Caco-2 (cell line): ENCODE measurements at regions not wholly inside any gene's neighbourhood (a gene's known extent, or its start where the extent isn't known, plus 50 kb on each side); places are given as distances from the start of the nearest gene placed in this dataset.

Experiments used
- BruUV-seq: library from RNA; stranded (reverse); fragments of 400-500 nt; replicated peaks from 2 replicates; lab custom pipeline; 2021; lab: Mats Ljungman, UMichigan
- CTCF ChIA-PET: fragments of 300-600 bp; sonication (Branson Sonifier 250); formaldehyde crosslinking; loops from one replicate; lab custom pipeline; 2022; ENCODE audit warnings: antibody characterized with exemption; lab: Charles Lee
- POLR2A ChIA-PET: fragments of 300-600 bp; sonication (Branson Sonifier 250); formaldehyde crosslinking; loops from one replicate; lab custom pipeline; 2022; ENCODE audit warnings: antibody characterized with exemption; lab: Charles Lee
- DNase-seq, 2 experiments: peaks; one replicate each; pipeline versions ENCODE4 v3.0.0 to v3.0.0-alpha.2; 2020 to 2022
- H3K27me3 ChIP-seq: replicated peaks from 2 replicates; pipeline ENCODE4 v1.6.0; 2011; ENCODE audit warnings: low read length; ENCODE audit not compliant: control insufficient read depth, insufficient read depth
- H3K36me3 ChIP-seq: 2 replicates; pipeline ENCODE4 v1.5.1; 2011; ENCODE audit warnings: low read length; ENCODE audit not compliant: control insufficient read depth, insufficient read depth
- H3K4me1 ChIP-seq: fragments of 250-450 bp; sonication (Bioruptor Pico); 2 replicates; pipeline ENCODE4 v1.5.1; 2020; ENCODE audit warnings: mild to moderate bottlenecking
- H3K4me3 ChIP-seq: 2 replicates; pipeline ENCODE4 v1.5.1; 2011; ENCODE audit warnings: low read depth, mild to moderate bottlenecking, control low read depth, low read length
- H3K9me3 ChIP-seq: fragments of 250-450 bp; sonication (Bioruptor Pico); 2 replicates; pipeline ENCODE4 v1.5.1; 2020; ENCODE audit warnings: mild to moderate bottlenecking, moderate library complexity
- H3K27ac Mint-ChIP-seq: one replicate; pipeline ENCODE4 v1.8.0; 2022; ENCODE audit warnings: mixed read lengths; ENCODE audit not compliant: unreplicated experiment
- H3K27me3 Mint-ChIP-seq: one replicate; pipeline ENCODE4 v1.8.0; 2022; ENCODE audit warnings: mixed read lengths; ENCODE audit not compliant: insufficient read depth, unreplicated experiment
- H3K36me3 Mint-ChIP-seq: one replicate; pipeline ENCODE4 v1.8.0; 2022; ENCODE audit warnings: mild to moderate bottlenecking, mixed read lengths; ENCODE audit not compliant: insufficient read depth, unreplicated experiment
- H3K4me1 Mint-ChIP-seq: one replicate; pipeline ENCODE4 v1.8.0; 2022; ENCODE audit warnings: low read depth, mixed read lengths; ENCODE audit not compliant: unreplicated experiment
- H3K4me3 Mint-ChIP-seq: one replicate; pipeline ENCODE4 v1.8.0; 2022; ENCODE audit warnings: mild to moderate bottlenecking, moderate library complexity, mixed read lengths; ENCODE audit not compliant: unreplicated experiment
- H3K9me3 Mint-ChIP-seq: one replicate; pipeline ENCODE4 v1.8.0; 2022; ENCODE audit warnings: mixed read lengths; ENCODE audit not compliant: unreplicated experiment
- intact Hi-C: fragments of 100-400 bp; cut with micrococcal nuclease; formaldehyde crosslinking; loops from one replicate; pipeline ENCODE4 v1.10.0; 2022; ENCODE audit not compliant: unreplicated experiment
- TF ChIP-seq, protein P1 (sequence below), 2 experiments: fragments of 200-600 bp in 1 of 2; IDR thresholded peaks; 1 replicate in 1 of 2; 2 replicates in 1 of 2; pipeline versions ENCODE4 v1.5.1 to v1.8.0; 2011 to 2022; ENCODE audit warnings: antibody characterized with exemption in 1 of 2, control low read depth in 1 of 2, inconsistent platforms in 1 of 2, low read depth in 1 of 2, low read length in 1 of 2, mild to moderate bottlenecking in 1 of 2, moderate library complexity in 1 of 2; ENCODE audit not compliant: insufficient read depth in 1 of 2, severe bottlenecking in 1 of 2, unreplicated experiment in 1 of 2

DNA sequence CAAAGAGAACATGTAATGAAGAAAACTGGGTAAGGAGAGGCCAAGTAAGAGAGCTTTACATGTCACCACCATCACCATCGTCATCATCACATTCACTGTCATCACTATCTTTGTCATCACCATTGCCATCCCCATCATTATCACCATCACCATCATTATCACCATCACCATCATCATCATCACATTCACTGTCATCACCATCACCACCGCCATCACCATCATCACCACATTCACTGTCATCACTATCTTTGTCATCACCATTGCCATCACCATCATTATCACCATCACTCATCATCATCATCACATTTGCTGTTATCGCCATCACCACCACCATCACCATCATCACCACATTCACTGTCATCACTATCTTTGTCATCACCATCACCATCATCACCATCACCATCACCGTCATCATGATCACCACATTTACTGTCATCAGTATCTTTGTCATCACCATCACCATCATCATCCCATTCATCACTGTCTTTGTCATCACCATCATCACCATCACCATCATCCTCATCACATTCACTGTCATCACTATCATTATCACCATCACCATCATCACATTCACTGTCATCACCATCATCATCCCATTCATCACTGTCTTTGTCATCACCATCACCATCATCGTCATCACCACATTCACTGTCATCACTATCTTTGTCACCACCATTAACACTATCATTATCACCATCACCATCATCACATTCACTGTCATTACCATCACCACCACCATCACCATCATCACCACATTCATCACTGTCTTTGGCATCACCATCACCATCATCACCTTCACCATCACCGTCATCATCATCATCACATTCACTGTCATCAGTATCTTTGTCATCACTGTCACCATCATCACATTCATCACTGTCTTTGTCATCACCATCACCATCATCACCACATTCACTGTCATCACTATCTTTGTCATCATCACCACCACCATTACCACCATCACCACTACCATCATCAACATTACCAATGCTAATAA is 172.3 kb downstream of the ERMARD start:
- TF ChIP-seq, protein P1, sequence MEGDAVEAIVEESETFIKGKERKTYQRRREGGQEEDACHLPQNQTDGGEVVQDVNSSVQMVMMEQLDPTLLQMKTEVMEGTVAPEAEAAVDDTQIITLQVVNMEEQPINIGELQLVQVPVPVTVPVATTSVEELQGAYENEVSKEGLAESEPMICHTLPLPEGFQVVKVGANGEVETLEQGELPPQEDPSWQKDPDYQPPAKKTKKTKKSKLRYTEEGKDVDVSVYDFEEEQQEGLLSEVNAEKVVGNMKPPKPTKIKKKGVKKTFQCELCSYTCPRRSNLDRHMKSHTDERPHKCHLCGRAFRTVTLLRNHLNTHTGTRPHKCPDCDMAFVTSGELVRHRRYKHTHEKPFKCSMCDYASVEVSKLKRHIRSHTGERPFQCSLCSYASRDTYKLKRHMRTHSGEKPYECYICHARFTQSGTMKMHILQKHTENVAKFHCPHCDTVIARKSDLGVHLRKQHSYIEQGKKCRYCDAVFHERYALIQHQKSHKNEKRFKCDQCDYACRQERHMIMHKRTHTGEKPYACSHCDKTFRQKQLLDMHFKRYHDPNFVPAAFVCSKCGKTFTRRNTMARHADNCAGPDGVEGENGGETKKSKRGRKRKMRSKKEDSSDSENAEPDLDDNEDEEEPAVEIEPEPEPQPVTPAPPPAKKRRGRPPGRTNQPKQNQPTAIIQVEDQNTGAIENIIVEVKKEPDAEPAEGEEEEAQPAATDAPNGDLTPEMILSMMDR (IDR thresholded peaks at IDR 0.05; ENCODE audit: insufficient read depth in 1 of 2, low read depth in 1 of 2, low read length in 1 of 2, severe bottlenecking in 1 of 2, unreplicated experiment in 1 of 2) = no peak
- Histone ChIP-seq H3K27me3 (no peaks in the 10 kb centered on the region), H3K4me3 (no peak overlapping the region), H3K36me3 (no peaks in the 10 kb centered on the region), H3K9me3 (no peaks in the 10 kb centered on the region), H3K4me1 (no peaks in the 10 kb centered on the region)
- intact Hi-C loops = no loop called here
- DNase-seq = no peak
- Mint-ChIP-seq H3K27me3 (no peaks in the 10 kb centered on the region), H3K27ac (no peak overlapping the region), H3K4me1 (no peaks in the 10 kb centered on the region), H3K36me3 (no peaks in the 10 kb centered on the region), H3K4me3 (no peak overlapping the region), H3K9me3 (peaks cover 12% of the 10 kb centered on the region)
- ChIA-PET POLR2A (no interaction called here), CTCF (no interaction called here)
- BruUV-seq = no TSS peak

DNA sequence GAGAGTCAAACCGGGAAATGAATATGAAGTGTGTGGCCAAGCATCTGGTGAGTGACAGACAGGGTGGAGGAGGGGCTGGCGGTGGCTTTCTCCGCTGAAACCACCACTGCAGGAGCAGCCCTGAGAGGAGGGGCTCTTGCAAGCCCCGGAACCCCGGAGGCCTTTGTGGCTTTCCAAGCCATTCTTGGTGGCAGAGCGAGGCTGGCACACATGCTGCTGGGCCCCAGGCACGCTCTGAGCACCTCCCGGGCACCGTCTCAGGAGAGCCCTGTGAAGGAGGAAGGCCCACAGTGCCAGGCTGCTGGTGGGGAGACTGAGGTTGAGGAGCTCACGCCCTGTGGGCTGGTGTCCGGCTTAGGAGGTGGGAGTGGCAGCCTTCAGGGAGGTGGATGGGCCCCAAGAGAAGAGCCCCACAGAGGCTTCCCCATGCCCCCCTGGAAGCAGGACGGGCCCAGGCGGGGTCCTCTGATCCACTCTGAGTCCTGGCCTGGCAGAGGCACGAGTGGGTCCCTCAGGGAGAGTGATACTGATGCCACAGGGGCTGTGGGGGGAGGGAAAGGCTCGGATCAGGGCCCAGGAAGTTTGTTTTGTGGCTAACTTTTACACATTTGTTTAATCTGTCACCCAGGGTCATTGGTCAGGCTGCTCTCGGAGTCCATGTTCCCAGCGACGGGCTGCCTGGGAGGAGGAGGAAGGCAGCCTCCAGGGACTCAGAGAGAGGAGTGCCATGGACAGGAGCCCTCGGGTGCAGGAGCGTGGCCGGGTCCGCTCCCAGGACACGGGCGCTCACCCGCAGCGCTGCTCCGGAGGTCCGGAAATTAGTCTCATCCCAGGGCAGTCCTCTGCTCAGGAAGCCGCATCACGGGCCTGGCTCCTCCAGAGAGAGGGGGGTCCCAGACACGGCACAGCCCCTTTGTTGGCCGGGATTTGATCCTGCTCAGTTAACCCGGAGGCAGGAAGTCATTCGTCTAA is 170.7 kb downstream of the ERMARD start:
- no TSS peak for BruUV-seq
- H3K9me3 Mint-ChIP-seq = peaks cover 9% of the 10 kb centered on the region
- no peaks in the 10 kb centered on the region for H3K27me3 Mint-ChIP-seq
- no peak overlapping the region for H3K4me3 Mint-ChIP-seq
- H3K27ac Mint-ChIP-seq = no peak overlapping the region
- DNase-seq = no peak
- Histone ChIP-seq H3K36me3 (no peaks in the 10 kb centered on the region), H3K4me1 (no peaks in the 10 kb centered on the region), H3K4me3 (no peak overlapping the region), H3K27me3 (no peaks in the 10 kb centered on the region), H3K9me3 (0 out of 2 replicates have a peak, but pooled peaks cover 3% of the 10 kb centered on the region)
- no peaks in the 10 kb centered on the region for H3K4me1 Mint-ChIP-seq
- intact Hi-C loops = no loop called here
- POLR2A ChIA-PET = no interaction called here
- TF ChIP-seq, protein P1 (IDR thresholded peaks at IDR 0.05; ENCODE audit: insufficient read depth in 1 of 2, low read depth in 1 of 2, low read length in 1 of 2, severe bottlenecking in 1 of 2, unreplicated experiment in 1 of 2) = no peak
- CTCF ChIA-PET = no interaction called here
- H3K36me3 Mint-ChIP-seq = no peaks in the 10 kb centered on the region

GRCh38 chr6:169921217-169921616 is 169.8 kb downstream of the ERMARD start:
- no peaks in the 10 kb centered on the region for H3K36me3 Mint-ChIP-seq
- H3K9me3 ChIP-seq = 0 out of 2 replicates have a peak, but pooled peaks cover 3% of the 10 kb centered on the region
- intact Hi-C loops = no loop called here
- H3K36me3 ChIP-seq = no peaks in the 10 kb centered on the region
- no peaks in the 10 kb centered on the region for H3K4me1 ChIP-seq
- no TSS peak for BruUV-seq
- no peak overlapping the region for H3K27ac Mint-ChIP-seq
- no peak for DNase-seq
- H3K4me1 Mint-ChIP-seq = no peaks in the 10 kb centered on the region
- no peak overlapping the region for H3K4me3 Mint-ChIP-seq
- no peaks in the 10 kb centered on the region for H3K27me3 Mint-ChIP-seq
- no peak overlapping the region for H3K4me3 ChIP-seq
- H3K9me3 Mint-ChIP-seq = peaks cover 9% of the 10 kb centered on the region
- CTCF ChIA-PET = no interaction called here
- H3K27me3 ChIP-seq = no peaks in the 10 kb centered on the region
- TF ChIP-seq, protein P1 (IDR thresholded peaks at IDR 0.05; ENCODE audit: insufficient read depth in 1 of 2, low read depth in 1 of 2, low read length in 1 of 2, severe bottlenecking in 1 of 2, unreplicated experiment in 1 of 2) = no peak
- POLR2A ChIA-PET = no interaction called here
